ENCODE measurements at regions not wholly inside any gene's neighbourhood (a gene's known extent, or its start where the extent isn't known, plus 50 kb on each side); places are given as distances from the start of the nearest gene placed in this dataset.

GRCh38 chr3:24591191-24591590 lies 96.5 kb upstream of the THRB start:
- TF ChIP-seq CREB1 (IDR thresholded peaks at IDR 0.05; ENCODE audit: low read depth): no peak
- TF ChIP-seq SUZ12 (IDR thresholded peaks at IDR 0.05; ENCODE audit: unreplicated experiment): no peak
- TF ChIP-seq POLR2A (IDR thresholded peaks at IDR 0.05; ENCODE audit: low read depth, low read length): no peak
- no peak for TF ChIP-seq MTA3 (IDR thresholded peaks at IDR 0.05; ENCODE audit: borderline replicate concordance, low read length)
- no peak for TF ChIP-seq TAF1 (IDR thresholded peaks at IDR 0.05; ENCODE audit: borderline replicate concordance, low read depth, low read length)
- TF ChIP-seq POLR2AphosphoS2 (IDR thresholded peaks at IDR 0.05; ENCODE audit: low read depth, low read length): no peak
- no peak for TF ChIP-seq GABPA (IDR thresholded peaks at IDR 0.05; ENCODE audit: low read depth)
- TF ChIP-seq, protein P1, sequence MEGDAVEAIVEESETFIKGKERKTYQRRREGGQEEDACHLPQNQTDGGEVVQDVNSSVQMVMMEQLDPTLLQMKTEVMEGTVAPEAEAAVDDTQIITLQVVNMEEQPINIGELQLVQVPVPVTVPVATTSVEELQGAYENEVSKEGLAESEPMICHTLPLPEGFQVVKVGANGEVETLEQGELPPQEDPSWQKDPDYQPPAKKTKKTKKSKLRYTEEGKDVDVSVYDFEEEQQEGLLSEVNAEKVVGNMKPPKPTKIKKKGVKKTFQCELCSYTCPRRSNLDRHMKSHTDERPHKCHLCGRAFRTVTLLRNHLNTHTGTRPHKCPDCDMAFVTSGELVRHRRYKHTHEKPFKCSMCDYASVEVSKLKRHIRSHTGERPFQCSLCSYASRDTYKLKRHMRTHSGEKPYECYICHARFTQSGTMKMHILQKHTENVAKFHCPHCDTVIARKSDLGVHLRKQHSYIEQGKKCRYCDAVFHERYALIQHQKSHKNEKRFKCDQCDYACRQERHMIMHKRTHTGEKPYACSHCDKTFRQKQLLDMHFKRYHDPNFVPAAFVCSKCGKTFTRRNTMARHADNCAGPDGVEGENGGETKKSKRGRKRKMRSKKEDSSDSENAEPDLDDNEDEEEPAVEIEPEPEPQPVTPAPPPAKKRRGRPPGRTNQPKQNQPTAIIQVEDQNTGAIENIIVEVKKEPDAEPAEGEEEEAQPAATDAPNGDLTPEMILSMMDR (IDR thresholded peaks at IDR 0.05 in 2 of 3, conservative IDR thresholded peaks at IDR 0.05 in 1 of 3; ENCODE audit: control insufficient read depth in 2 of 3, extremely low read depth in 1 of 3, insufficient read depth in 1 of 3, low read depth in 3 of 3, low read length in 3 of 3): no peak
- TF ChIP-seq FOS (IDR thresholded peaks at IDR 0.05; ENCODE audit: borderline replicate concordance, extremely low read depth, insufficient read length): no peak
- TF ChIP-seq RFX5 (IDR thresholded peaks at IDR 0.05; ENCODE audit: low read depth, low read length): no peak
- no peak for TF ChIP-seq RAD21 (IDR thresholded peaks at IDR 0.05; ENCODE audit: insufficient read depth, low read depth, low read length)
- TF ChIP-seq BHLHE40 (IDR thresholded peaks at IDR 0.05; ENCODE audit: borderline replicate concordance in 1 of 2, low read depth in 2 of 2, low read length in 1 of 2): no peak
- no peak for TF ChIP-seq HDGF (IDR thresholded peaks at IDR 0.05)

Measured in GM12878 (cell line).